MCF 10A (cell line): ENCODE measurements at regions not wholly inside any gene's neighbourhood (a gene's known extent, or its start where the extent isn't known, plus 50 kb on each side); places are given as distances from the start of the nearest gene placed in this dataset.

Experiments used
- BruUV-seq: library from RNA; stranded (reverse); fragments of 400-500 nt; replicated peaks from 2 replicates; lab custom pipeline; 2021; lab: Mats Ljungman, UMichigan
- CTCF ChIA-PET: fragments of 300-600 bp; sonication (Branson Sonifier 250); formaldehyde crosslinking; extraction: SDS; loops from one replicate; lab custom pipeline; 2021; ENCODE audit warnings: antibody characterized with exemption, inconsistent platforms; lab: Yijun Ruan, JAX
- POLR2A ChIA-PET: fragments of 300-600, 350-650 bp; sonication (Branson Sonifier 250); formaldehyde crosslinking; extraction: SDS; loops from one replicate; lab custom pipeline; 2020; ENCODE audit warnings: antibody characterized with exemption, inconsistent platforms; lab: Yijun Ruan, JAX
- DNase-seq: peaks from one replicate; pipeline ENCODE4 v3.0.0-alpha.2; 2018; ENCODE audit not compliant: unreplicated experiment
- H3K27ac Mint-ChIP-seq: one replicate; pipeline ENCODE4 v1.8.0; 2022; ENCODE audit warnings: mild to moderate bottlenecking, low read depth, mixed read lengths; ENCODE audit not compliant: unreplicated experiment
- H3K27me3 Mint-ChIP-seq: one replicate; pipeline ENCODE4 v1.8.0; 2022; ENCODE audit warnings: mixed read lengths; ENCODE audit not compliant: insufficient read depth, unreplicated experiment
- H3K36me3 Mint-ChIP-seq: one replicate; pipeline ENCODE4 v1.8.0; 2022; ENCODE audit warnings: mild to moderate bottlenecking, moderate library complexity, mixed read lengths; ENCODE audit not compliant: insufficient read depth, unreplicated experiment
- H3K4me1 Mint-ChIP-seq: one replicate; pipeline ENCODE4 v1.8.0; 2022; ENCODE audit warnings: mixed read lengths; ENCODE audit not compliant: insufficient read depth, unreplicated experiment
- H3K4me3 Mint-ChIP-seq: one replicate; pipeline ENCODE4 v1.8.0; 2022; ENCODE audit warnings: mild to moderate bottlenecking, moderate library complexity, mixed read lengths; ENCODE audit not compliant: unreplicated experiment
- H3K9me3 Mint-ChIP-seq: one replicate; pipeline ENCODE4 v1.8.0; 2022; ENCODE audit warnings: mixed read lengths; ENCODE audit not compliant: unreplicated experiment
- CTCF ChIP-seq: fragments of 200-600 bp; IDR thresholded peaks from one replicate; pipeline ENCODE4 v1.8.0; 2022; ENCODE audit warnings: antibody characterized with exemption, mild to moderate bottlenecking; ENCODE audit not compliant: unreplicated experiment
- intact Hi-C: fragments of 100-400 bp; cut with micrococcal nuclease; formaldehyde crosslinking; loops from 2 replicates; pipeline ENCODE4 v1.14.1; 2022

DNA sequence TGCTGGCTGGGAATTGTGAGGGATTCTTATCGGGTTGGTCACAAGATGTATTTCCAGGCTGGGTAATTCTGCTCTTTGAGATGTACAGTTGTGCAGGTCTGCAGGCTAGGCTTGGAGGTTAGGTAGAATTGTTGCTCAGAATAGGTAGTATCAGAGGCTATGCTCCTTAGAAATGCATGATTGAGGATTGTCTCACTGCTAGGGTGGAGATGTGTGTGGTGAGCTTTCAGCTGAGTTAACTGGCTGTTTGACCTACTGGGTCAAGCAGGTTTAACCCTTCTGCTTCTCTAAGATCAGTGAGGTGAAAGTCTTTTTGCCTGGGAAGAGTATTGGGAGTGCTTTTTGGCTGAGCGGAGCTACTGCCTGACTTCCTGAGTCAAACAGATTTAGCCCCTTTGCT is 701.1 kb downstream of the UTRN start:
- BruUV-seq = no TSS peak

DNA sequence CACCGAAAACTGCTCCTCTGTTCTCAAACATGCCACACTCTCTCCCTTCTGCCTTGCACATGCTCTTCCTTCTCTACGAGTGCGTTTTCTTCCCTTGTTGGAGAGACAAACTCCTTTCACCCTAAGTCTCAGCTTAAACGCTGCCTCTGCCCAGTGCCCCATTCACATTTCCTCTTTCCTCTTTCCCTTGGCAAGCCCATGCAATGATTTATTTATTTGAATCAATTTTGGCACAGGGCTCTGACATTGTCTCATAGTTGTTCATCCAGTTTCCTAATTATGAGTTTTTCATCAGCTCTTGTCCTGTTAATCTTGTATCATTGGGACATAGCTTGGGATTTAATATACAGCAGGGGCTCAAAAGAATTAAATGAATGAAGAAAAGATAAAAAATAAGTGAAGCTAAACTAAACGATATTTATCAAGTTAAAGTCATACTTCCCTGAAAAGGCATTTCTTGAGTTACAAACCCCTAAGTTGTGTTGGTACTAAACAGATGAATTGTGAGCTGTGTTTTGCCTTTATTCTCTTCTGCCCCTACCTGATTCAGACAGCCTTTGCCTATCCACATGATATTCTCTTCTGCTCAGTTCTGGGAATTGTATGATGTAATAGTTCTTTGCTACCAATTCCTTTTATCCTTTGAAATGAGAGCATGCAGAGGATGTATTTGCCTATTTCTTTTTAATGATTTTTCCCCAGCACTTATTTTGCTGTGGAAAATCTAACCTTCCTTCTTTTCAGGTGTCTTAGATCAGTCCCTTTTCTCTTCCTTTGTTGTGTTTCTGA is 704.4 kb downstream of the UTRN start:
- Mint-ChIP-seq H3K9me3 (peaks cover 7% of the 10 kb centered on the region), H3K27me3 (no peaks in the 10 kb centered on the region), H3K36me3 (no peaks in the 10 kb centered on the region), H3K4me1 (peaks cover 5% of the 10 kb centered on the region), H3K4me3 (no peak overlapping the region), H3K27ac (peak overlapping the region; percentile 14)
- DNase-seq = peak; percentile 8
- no TSS peak for BruUV-seq
- no peak for TF ChIP-seq CTCF
- intact Hi-C loops = no loop called here
- ChIA-PET POLR2A (no interaction called here), CTCF (no interaction called here)

More for the DNA sequence above, 701.1 kb downstream of the UTRN start:
- H3K27ac Mint-ChIP-seq = no peak overlapping the region
- intact Hi-C loops = no loop called here
- no peak for TF ChIP-seq CTCF
- peaks cover 5% of the 10 kb centered on the region for H3K4me1 Mint-ChIP-seq
- peaks cover 15% of the 10 kb centered on the region for H3K9me3 Mint-ChIP-seq
- no peak for DNase-seq
- ChIA-PET CTCF (no interaction called here), POLR2A (no interaction called here)
- H3K4me3 Mint-ChIP-seq = no peak overlapping the region
- H3K27me3 Mint-ChIP-seq = no peaks in the 10 kb centered on the region
- no peaks in the 10 kb centered on the region for H3K36me3 Mint-ChIP-seq

- no TSS peak for BruUV-seq
- Mint-ChIP-seq H3K9me3 (no peaks in the 10 kb centered on the region), H3K27me3 (no peaks in the 10 kb centered on the region), H3K27ac (no peak overlapping the region), H3K4me3 (no peak overlapping the region), H3K4me1 (peaks cover 5% of the 10 kb centered on the region), H3K36me3 (no peaks in the 10 kb centered on the region)
- ChIA-PET POLR2A (interaction anchor here (0.6 kb wide), 2 partner anchors 28 to 179 kb away, joined by 3 to 5 read pairs; no protein-coding TSS in a partner anchor), CTCF (no interaction called here)
- no peak for TF ChIP-seq CTCF
- DNase-seq = no peak
- intact Hi-C loops = no loop called here
Observed at GRCh38 chr6:144990784-144991183, 705.6 kb downstream of the UTRN start.

- peak; percentile 6 for DNase-seq
- no peaks in the 10 kb centered on the region for H3K27me3 Mint-ChIP-seq
- H3K36me3 Mint-ChIP-seq = no peaks in the 10 kb centered on the region
- ChIA-PET POLR2A (no interaction called here), CTCF (interaction anchor here (0.8 kb wide), 1 partner anchor 15 kb away, joined by 3 read pairs; no protein-coding TSS in a partner anchor)
- no TSS peak for BruUV-seq
- H3K9me3 Mint-ChIP-seq = no peaks in the 10 kb centered on the region
- intact Hi-C loops = no loop called here
- no peak overlapping the region for H3K4me3 Mint-ChIP-seq
- peaks cover 5% of the 10 kb centered on the region for H3K4me1 Mint-ChIP-seq
- H3K27ac Mint-ChIP-seq = no peak overlapping the region
- no peak for TF ChIP-seq CTCF
Observed at GRCh38 chr6:144993870-144994269, 708.7 kb downstream of the UTRN start.
